ENCODE measurements at regions not wholly inside any gene's neighbourhood (a gene's known extent, or its start where the extent isn't known, plus 50 kb on each side); places are given as distances from the start of the nearest gene placed in this dataset.

DNA sequence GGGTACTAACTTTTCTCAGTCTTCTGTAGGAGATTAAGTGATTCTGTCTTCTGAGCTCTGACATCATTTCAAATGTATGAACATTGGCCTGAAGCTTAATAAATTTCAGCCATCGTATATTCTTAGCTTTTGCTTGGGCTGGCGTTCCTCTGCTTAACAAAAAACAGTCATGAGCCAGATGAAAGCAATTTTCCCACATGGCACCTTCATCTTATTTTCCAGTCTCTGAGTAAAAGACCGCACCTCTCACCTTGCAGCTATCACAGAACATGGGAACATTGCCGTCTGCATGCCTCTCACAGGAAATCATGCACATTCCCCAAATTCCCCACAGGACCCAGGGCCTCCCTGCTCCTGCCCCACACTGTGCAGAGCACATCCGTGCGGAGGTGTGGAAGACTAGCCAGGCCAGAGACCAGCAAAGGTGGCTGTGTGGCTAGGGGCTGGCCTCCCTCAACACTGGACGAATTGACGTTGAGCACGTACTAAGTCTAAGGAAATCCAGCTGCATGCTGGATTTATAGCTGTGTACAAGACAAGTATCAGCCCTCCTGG lies 531.8 kb upstream of the ID2 start:
- H3K9ac ChIP-seq (ENCODE audit: low read depth in 1 of 2, low read length in 2 of 2) = no peak overlapping the region
- H3K27me3 ChIP-seq (ENCODE audit: control insufficient read depth in 4 of 4, insufficient read depth in 4 of 4, low read length in 3 of 4) = no peaks in the 10 kb centered on the region
- H3K4me1 ChIP-seq (ENCODE audit: control insufficient read depth in 4 of 4, insufficient read depth in 4 of 4, low read length in 3 of 4) = peaks cover 2 to 18% (median 12%) of the 10 kb centered on the region in 4 donors
- no peaks in the 10 kb centered on the region for H3K9me3 ChIP-seq (ENCODE audit: control insufficient read depth in 4 of 4, low read length in 3 of 4)
- H3K27ac ChIP-seq (ENCODE audit: low read depth in 1 of 2, low read length in 2 of 2) = no peak overlapping the region
- TF ChIP-seq FOXA1 (IDR thresholded peaks at IDR 0.05) = no peak
- no peak for TF ChIP-seq HNF4G (IDR thresholded peaks at IDR 0.05)
- TF ChIP-seq EGR1 (IDR thresholded peaks at IDR 0.05; ENCODE audit: low read depth in 2 of 2) = no peak
- TF ChIP-seq YY1 (IDR thresholded peaks at IDR 0.05) = no peak
- TF ChIP-seq TAF1 (conservative IDR thresholded peaks at IDR 0.05) = no peak
- TF ChIP-seq RXRA (IDR thresholded peaks at IDR 0.05) = no peak
- TF ChIP-seq SP1 (IDR thresholded peaks at IDR 0.05) = no peak
- TF ChIP-seq, protein P1, sequence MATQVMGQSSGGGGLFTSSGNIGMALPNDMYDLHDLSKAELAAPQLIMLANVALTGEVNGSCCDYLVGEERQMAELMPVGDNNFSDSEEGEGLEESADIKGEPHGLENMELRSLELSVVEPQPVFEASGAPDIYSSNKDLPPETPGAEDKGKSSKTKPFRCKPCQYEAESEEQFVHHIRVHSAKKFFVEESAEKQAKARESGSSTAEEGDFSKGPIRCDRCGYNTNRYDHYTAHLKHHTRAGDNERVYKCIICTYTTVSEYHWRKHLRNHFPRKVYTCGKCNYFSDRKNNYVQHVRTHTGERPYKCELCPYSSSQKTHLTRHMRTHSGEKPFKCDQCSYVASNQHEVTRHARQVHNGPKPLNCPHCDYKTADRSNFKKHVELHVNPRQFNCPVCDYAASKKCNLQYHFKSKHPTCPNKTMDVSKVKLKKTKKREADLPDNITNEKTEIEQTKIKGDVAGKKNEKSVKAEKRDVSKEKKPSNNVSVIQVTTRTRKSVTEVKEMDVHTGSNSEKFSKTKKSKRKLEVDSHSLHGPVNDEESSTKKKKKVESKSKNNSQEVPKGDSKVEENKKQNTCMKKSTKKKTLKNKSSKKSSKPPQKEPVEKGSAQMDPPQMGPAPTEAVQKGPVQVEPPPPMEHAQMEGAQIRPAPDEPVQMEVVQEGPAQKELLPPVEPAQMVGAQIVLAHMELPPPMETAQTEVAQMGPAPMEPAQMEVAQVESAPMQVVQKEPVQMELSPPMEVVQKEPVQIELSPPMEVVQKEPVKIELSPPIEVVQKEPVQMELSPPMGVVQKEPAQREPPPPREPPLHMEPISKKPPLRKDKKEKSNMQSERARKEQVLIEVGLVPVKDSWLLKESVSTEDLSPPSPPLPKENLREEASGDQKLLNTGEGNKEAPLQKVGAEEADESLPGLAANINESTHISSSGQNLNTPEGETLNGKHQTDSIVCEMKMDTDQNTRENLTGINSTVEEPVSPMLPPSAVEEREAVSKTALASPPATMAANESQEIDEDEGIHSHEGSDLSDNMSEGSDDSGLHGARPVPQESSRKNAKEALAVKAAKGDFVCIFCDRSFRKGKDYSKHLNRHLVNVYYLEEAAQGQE (IDR thresholded peaks at IDR 0.05) = no peak
- TF ChIP-seq, protein P2, sequence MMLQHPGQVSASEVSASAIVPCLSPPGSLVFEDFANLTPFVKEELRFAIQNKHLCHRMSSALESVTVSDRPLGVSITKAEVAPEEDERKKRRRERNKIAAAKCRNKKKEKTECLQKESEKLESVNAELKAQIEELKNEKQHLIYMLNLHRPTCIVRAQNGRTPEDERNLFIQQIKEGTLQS (IDR thresholded peaks at IDR 0.05) = no peak
- TF ChIP-seq FOXA2 (IDR thresholded peaks at IDR 0.05) = no peak
- no peak for TF ChIP-seq RAD21 (IDR thresholded peaks at IDR 0.05)
- no peak for TF ChIP-seq ZBTB33 (IDR thresholded peaks at IDR 0.05)
- no peak for TF ChIP-seq HNF4A (conservative IDR thresholded peaks at IDR 0.05)
- H3K4me3 ChIP-seq (ENCODE audit: low read depth in 1 of 3, low read length in 3 of 3) = no peak overlapping the region
- no peak for DNase-seq (ENCODE audit: low spot score)
- 92% methylated on average over 9 of the region's 9 CpGs for WGBS
- H3K36me3 ChIP-seq (ENCODE audit: control insufficient read depth in 4 of 4, insufficient read depth in 3 of 4, low read depth in 1 of 4, low read length in 3 of 4) = peaks cover 0 to 5% (median 0%) of the 10 kb centered on the region in 4 donors

DNA sequence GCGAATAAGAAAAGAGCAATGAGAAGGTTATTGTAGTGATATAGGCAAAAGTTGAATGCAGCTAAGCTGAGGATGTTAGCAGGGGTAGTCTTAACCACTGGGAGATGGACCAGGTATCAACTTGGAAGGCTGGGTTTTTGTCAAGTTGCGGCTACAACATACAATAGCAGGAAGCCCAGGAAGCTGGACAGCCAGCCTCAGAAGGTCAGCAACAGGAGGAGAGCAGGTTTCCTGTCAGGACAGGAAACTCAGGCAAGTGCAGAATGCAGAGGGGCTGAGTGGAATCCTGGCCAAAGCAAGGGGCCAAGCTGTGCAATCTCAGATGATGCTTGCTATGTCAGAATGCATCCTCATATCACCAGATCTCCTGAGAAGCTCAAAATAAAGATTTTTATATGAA lies 530.0 kb upstream of the ID2 start:
- no peak overlapping the region for H3K27ac ChIP-seq (ENCODE audit: low read depth in 1 of 2, low read length in 2 of 2)

More for the DNA sequence above, 530.0 kb upstream of the ID2 start:
- DNase-seq (ENCODE audit: low spot score) = no peak
- Histone ChIP-seq H3K4me3 (ENCODE audit: low read depth in 1 of 3, low read length in 3 of 3) (no peak overlapping the region), H3K4me1 (ENCODE audit: control insufficient read depth in 4 of 4, insufficient read depth in 4 of 4, low read length in 3 of 4) (no peaks in the 10 kb centered on the region), H3K36me3 (ENCODE audit: control insufficient read depth in 4 of 4, insufficient read depth in 3 of 4, low read depth in 1 of 4, low read length in 3 of 4) (peaks cover 0 to 4% (median 0%) of the 10 kb centered on the region in 4 donors), H3K27me3 (ENCODE audit: control insufficient read depth in 4 of 4, insufficient read depth in 4 of 4, low read length in 3 of 4) (no peaks in the 10 kb centered on the region), H3K9ac (ENCODE audit: low read depth in 1 of 2, low read length in 2 of 2) (no peak overlapping the region), H3K9me3 (ENCODE audit: control insufficient read depth in 4 of 4, low read length in 3 of 4) (no peaks in the 10 kb centered on the region)
- TF ChIP-seq JUND (IDR thresholded peaks at IDR 0.05) = no peak
- TF ChIP-seq HNF4A (conservative IDR thresholded peaks at IDR 0.05) = no peak
- TF ChIP-seq YY1 (IDR thresholded peaks at IDR 0.05) = no peak
- no peak for TF ChIP-seq GABPA (IDR thresholded peaks at IDR 0.05 in 1 of 2, conservative IDR thresholded peaks at IDR 0.05 in 1 of 2)
- no peak for TF ChIP-seq ZBTB33 (IDR thresholded peaks at IDR 0.05)
- no peak for TF ChIP-seq FOXA2 (IDR thresholded peaks at IDR 0.05)
- TF ChIP-seq, protein P2 (IDR thresholded peaks at IDR 0.05) = no peak
- no peak for TF ChIP-seq EGR1 (IDR thresholded peaks at IDR 0.05; ENCODE audit: low read depth in 2 of 2)
- no peak for TF ChIP-seq TAF1 (conservative IDR thresholded peaks at IDR 0.05)
- WGBS = 93% methylated on average over 2 of the region's 2 CpGs
